A673 (cell line): ENCODE measurements at regions not wholly inside any gene's neighbourhood (a gene's known extent, or its start where the extent isn't known, plus 50 kb on each side); places are given as distances from the start of the nearest gene placed in this dataset.

Experiments used
- CTCF ChIP-seq: fragments of 300-800, 200-600 bp; sonication (generic); conservative IDR thresholded peaks from 2 replicates; pipeline ENCODE4 v1.5.1; 2017; ENCODE audit warnings: low read depth, mild to moderate bottlenecking, antibody characterized with exemption, low read length, moderate library complexity, mixed read lengths
- EZH2 ChIP-seq: fragments of 200-600 bp; sonication (generic); IDR thresholded peaks from 2 replicates; pipeline ENCODE4 v1.6.1; 2017; ENCODE audit warnings: borderline replicate concordance, low read depth, mild to moderate bottlenecking, mixed read lengths, antibody characterized with exemption, low read length; ENCODE audit not compliant: poor library complexity, severe bottlenecking

- TF ChIP-seq CTCF (no peak), EZH2 (no peak)
Measured at GRCh38 chr16:62477796-62478195, 441.6 kb upstream of the CDH8 start.
